GM21737 (cell line): ENCODE measurements at regions not wholly inside any gene's neighbourhood (a gene's known extent, or its start where the extent isn't known, plus 50 kb on each side); places are given as distances from the start of the nearest gene placed in this dataset.
"Not testable (repeated sequence)": the region's sequence is repeated elsewhere in the genome, so short reads cannot be mapped to it uniquely, and the experiment has no call there.

ENCODE experiments used
- ATAC-seq: cut with Tn5 transposase; IDR thresholded peaks from one replicate; pipeline ENCODE4 v1.9.1; 2021; ENCODE audit warnings: mild to moderate bottlenecking, moderate library complexity; ENCODE audit not compliant: unreplicated experiment

DNA sequence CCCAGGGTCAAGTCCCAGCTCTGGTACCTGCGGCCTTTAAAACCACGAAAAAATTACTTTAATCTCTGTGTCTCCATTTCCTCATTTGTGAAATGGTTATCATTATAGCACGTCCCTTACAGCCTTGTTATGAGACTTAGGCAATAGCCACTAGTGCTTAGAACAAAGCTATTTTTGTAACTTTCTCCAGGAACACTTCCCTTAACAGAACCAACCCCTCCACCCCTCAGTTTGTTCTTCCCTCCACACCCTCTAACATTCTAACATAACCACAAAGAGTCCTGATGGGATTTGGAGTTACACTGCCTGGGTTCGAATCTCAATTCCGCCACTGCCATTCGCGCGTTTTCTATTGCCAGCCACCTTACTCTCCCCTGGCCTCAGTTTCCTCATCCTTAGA is 2777.4 kb upstream of the TPTE start:
- ATAC-seq: not testable (repeated sequence)

DNA sequence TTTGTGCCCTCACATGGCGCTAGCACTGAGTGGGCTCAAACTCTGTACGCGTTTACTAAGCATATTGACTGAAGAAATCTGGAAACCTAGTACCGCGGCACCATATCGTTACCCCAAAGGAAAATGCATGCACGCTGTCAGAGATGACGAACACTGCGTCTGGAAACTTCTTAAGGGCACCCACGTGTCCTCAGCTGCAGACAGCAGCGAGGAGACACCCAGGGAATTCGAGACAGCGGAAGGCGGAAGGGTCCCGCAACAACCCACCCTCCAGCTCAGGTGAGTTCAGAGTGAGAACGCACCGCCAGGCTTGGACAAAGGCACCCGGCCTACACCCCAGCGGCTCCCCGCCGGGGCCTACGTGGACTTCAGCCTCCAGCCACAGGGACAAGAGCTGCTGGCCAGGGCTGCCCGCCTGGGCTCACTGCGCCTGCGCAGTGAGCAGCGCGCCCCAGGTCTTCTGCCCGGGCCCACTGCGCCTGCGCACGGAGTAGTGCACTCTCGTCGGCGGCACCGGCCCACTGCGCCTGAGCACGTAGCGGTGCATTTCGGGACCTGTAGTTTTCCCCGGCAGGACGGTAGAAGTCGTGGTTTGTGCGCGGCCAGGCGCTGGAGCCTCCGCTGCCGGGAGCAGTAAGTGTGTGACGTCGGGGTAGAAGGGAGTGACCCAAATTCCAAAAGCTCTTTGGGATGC is 2776.8 kb upstream of the TPTE start:
- ATAC-seq: peak; percentile 94

GRCh38 chr21:7745100-7745450 is 2776.3 kb upstream of the TPTE start:
- peak; percentile 52 for ATAC-seq

DNA sequence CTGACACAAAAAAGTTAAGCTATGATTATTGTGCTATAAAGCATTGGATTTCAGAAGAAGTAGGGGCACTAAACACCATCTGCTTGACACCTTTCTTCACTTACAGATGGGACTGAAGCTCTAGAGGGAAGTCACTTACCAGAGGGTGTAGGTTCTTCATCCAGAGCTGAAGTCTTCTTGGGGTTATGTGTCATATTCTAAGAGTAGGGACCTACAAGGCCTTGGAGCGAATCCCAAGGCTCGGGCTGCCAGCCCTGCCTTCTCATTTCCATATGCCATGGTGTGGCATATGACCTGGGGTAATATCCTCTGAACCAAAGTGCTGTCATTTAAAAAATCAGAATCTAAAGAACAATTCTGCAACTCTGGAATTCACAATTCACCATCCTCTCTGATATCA is 2773.4 kb upstream of the TPTE start:
- ATAC-seq: not testable (repeated sequence)

GRCh38 chr21:7752611-7753010 is 2768.8 kb upstream of the TPTE start:
- not testable (repeated sequence) for ATAC-seq

GRCh38 chr21:7753380-7753877 is 2768.0 kb upstream of the TPTE start:
- peak; percentile 83 for ATAC-seq

DNA sequence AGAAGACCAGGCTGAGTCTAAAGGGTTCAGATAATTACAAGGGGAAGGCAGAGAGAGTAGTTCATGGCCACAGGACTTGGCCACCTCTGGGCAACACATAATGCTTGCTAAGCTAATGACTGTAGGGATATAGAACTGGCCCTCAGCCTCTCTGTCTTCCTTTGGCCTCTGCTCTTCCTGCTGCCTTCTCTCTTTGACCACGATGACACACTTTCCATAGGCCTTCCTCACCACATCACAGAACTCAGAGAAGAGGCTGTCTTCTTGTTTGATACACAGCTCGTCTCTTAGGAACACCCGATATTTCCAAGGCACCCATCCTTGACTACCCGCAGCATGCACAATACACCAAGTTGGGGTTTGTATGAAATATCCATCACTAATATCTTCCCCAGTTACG is 2751.4 kb upstream of the TPTE start:
- not testable (repeated sequence) for ATAC-seq

- not testable (repeated sequence) for ATAC-seq
Observed at GRCh38 chr21:7774219-7774618, 2747.2 kb upstream of the TPTE start.

GRCh38 chr21:7775327-7775984 is 2745.9 kb upstream of the TPTE start:
- ATAC-seq: not testable (repeated sequence)

DNA sequence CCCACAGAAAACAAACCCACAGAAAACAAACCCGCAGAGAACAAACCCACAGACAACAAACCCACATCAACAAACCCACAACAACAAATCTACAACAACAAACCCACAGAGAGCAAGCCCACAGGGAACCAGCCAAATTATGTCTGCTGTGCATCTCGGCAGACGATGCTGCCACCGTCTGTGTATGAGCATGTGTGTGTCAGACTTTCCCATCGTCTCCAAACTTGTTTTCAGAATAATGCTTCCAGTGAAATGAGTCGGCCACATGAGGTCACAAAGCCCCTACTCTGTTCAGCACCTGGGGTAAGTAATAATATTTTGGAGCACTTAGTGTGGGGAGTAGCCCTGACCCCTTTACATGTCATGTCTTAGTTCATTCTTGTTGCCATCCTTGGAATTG is 2745.3 kb upstream of the TPTE start:
- not testable (repeated sequence) for ATAC-seq

GRCh38 chr21:7776622-7777021 is 2744.8 kb upstream of the TPTE start:
- ATAC-seq: not testable (repeated sequence)

DNA sequence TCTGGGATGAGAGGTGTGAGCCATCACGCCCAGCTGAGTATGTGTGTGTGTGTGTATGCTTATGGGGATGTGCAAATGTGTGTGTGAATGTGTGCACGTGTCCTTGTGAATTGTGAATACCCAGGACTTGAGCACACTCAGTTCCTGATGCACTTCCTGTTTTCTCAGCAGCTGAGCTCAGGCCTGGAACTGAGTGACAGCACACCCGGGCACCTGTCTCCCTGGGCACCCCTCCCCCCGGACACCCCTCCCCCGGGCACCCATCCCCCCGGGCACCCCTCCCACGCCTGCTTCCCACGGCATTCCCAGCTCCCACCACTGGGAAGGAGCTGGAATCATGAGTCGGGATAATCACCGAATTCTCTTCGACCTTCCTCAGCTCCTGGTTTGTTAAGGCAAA is 2744.1 kb upstream of the TPTE start:
- ATAC-seq: not testable (repeated sequence)

GRCh38 chr21:7787427-7788078 is 2733.8 kb upstream of the TPTE start:
- not testable (repeated sequence) for ATAC-seq

- not testable (repeated sequence) for ATAC-seq
Observed at GRCh38 chr21:7793797-7794196, 2727.6 kb upstream of the TPTE start.

- not testable (repeated sequence) for ATAC-seq
Observed at GRCh38 chr21:7797328-7797727, 2724.1 kb upstream of the TPTE start.

DNA sequence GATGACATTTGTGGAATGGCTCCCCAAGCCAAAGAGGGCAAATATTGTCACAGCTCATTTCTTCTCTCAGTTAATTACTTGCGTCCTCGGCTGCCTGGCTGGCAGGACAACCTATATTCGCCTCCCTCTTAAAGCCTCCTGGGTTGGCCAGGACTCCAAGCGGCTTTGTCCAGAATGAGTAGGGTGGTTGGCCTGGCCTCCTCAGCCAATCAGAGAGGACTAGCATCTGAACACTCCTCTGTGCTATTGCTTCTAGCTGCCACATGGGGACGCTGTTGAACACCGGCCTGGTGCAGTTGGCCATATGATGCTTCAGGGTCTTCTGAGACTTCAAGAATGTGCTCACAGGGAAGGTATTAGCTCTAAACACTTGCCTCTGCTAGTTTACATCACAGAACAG is 2722.9 kb upstream of the TPTE start:
- not testable (repeated sequence) for ATAC-seq

DNA sequence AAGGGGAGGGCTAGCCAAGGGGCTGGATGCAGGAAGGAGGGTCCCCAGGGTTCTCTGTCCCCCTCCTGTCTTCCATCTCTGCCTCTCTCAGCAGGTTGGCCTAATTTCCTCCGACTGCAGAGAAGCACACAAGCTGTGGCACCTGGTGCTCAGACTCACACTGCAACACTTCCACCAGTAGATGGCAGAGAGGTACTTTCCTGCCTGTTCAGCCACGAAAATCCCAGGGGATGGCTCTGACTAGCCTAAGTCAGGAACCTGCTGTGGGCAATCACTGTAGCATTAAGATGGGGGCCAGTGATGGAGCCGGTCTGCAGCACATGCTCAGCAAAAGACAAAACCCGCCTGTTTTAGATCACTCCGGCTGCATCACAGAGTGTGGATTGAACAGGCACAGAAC is 2721.7 kb upstream of the TPTE start:
- not testable (repeated sequence) for ATAC-seq

DNA sequence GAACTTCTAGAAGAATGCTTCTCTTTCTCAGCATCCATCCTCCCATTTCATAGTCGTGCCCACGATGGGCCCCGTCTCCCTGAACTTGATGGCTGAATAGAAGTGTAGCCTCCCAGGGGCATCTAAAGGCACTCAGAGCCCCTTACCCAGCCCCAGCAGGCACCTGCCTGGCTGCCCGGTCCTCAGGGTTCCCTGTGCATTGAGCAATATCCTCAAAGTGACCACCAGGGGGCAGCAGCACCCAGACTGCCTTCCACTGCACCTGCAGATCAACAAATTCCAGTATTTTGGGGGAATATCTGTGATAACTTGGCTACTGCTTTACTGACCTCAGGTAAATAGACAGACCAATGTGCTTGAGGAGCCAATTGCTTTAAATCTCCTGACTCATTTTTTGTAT is 2707.9 kb upstream of the TPTE start:
- ATAC-seq: not testable (repeated sequence)

DNA sequence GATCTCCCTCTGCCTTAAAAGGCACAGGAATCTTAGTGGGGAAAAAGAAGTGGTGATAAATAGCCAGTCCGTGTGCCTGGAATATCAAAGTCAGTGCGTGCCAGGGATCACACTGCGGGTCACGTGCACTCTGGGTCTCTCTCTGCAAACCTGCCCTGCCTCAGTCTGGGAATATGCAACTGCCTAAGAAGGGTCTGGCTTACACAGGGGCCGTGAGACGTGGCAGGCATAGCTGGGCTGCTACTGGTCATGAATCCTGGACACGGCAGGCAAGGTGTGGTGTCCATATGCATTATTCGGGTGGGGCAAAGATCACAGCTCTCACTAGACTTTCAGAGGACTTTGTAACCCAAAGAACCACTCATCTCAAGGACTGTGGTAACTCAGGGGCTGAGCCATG is 2704.4 kb upstream of the TPTE start:
- ATAC-seq: not testable (repeated sequence)

- not testable (repeated sequence) for ATAC-seq
Observed at GRCh38 chr21:7819301-7819700, 2702.1 kb upstream of the TPTE start.

- ATAC-seq: not testable (repeated sequence)
Observed at GRCh38 chr21:7825627-7826026, 2695.8 kb upstream of the TPTE start.

GRCh38 chr21:7826174-7826573 is 2695.2 kb upstream of the TPTE start:
- not testable (repeated sequence) for ATAC-seq
